ENCODE measurements at regions not wholly inside any gene's neighbourhood (a gene's known extent, or its start where the extent isn't known, plus 50 kb on each side); places are given as distances from the start of the nearest gene placed in this dataset.

DNA sequence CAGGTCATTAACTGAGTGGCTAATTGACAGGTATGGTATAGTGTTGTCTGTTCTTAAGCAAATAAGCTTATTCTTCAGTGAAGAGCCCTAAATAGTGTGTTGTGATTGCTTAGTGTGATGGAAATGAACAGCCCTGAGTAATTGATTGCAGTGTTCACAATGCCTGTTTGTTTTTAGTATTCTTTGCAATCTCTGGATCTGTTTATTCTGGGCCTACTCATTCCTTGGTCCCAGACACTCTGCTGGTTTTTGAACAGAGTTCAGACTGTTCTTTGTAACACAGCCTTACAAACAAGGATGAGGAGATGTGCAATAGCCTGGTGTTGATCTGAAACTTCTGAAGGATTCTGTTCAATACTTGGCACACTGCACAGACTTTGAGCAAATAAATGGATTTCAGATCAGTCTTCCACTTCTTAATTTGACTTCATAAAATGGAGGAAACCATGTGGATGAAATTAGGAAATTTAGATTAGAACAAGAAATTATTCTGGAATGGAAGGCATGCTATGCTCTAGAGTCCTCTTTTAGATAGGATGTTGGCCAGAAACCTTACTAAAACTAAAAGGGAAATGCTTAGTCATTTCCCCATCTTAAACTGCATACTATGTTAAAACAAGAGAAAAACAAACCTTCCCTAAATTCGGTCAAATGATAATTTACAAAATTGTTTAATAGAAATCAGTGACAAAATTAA lies 444.2 kb upstream of the SEMA3D start:
- DNase-seq = no peak

DNA sequence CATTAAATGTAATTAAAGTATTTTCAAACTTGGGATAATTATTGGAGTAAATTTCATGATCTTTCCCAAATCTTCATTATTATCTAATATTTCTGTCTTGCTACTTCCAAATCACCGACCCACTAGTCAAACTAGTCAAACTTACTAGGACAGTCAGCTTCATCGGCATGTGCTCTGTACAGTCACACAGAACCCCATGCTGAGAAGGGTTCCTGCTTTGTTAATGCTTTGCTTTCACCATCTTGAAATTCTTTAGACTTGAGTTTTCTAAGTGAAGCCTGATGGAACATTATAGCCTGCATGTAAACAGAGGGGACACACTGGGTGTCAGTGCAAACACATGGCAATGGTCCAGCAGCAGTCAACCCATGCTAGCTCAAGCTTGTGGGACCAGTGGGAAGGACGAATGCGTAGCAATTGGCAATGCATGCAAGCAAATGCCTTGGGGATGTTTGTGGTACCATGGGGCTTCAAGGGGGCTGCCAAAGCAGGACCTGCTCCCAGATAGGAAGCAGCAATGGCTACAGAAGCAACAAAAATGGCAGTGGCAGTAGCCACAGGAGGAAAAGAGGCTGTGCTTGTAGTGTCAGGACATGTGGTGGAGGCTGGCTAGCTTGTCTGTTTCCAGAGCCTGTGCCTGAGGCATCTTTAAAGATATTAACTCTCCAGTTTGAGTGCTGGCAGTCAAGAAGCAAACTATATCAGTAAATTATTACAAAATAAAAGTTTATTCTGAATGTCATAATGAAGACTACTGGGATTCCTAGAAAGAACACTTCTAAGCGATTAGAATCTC lies 441.1 kb upstream of the SEMA3D start:
- DNase-seq = no peak

DNA sequence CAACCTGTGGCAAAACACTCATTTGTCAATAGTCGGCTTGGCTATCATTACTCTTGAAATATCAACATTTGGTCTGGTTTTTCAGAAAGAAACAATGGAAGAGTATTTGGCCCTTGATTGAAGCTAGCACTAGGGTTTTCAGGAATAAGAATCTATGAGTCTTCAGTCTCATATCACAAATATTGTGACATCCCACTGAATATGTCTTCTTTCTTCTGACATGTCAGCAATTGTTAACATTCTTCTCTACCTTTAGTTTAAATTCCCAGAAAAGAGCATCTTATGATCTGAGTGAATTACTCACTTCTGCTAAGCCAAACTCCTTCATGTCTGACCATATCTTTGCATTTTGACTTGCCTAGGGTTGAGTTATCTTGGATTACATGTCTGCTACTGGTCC lies 435.2 kb upstream of the SEMA3D start:
- DNase-seq = no peak

DNA sequence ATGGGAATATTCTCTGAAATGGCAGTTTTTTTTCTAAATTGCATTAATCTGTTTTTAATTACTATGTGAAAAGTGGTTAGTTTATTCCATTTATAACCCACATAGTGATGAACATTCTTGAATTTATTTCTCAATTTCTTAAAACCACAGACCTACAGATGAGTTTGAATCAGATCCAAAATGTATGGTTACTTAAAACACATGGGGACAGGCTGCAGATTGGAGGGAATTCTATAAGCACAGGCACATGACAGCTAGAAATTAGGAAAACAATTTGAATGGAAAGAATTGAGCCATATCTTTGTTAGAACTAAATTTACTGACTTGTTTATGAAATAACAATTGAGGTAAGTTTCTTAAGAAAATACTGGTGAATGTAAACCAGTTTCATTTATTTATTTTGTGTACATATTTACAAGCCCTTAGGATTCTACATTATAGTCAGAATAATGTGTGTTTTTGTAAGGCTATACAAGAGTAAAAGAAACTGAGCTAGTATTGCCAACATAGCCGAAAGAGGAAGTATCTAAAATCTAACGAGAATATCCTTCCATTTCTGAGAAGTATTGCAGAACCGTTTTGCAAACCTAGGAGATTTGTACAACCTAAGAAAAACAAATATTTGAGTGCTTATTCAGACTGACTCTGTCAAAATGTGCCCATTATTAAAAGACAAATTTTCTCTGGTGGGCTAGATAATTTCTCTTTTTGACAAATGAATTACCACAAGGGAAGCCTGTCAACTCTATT lies 434.3 kb upstream of the SEMA3D start:
- no peak for DNase-seq

DNA sequence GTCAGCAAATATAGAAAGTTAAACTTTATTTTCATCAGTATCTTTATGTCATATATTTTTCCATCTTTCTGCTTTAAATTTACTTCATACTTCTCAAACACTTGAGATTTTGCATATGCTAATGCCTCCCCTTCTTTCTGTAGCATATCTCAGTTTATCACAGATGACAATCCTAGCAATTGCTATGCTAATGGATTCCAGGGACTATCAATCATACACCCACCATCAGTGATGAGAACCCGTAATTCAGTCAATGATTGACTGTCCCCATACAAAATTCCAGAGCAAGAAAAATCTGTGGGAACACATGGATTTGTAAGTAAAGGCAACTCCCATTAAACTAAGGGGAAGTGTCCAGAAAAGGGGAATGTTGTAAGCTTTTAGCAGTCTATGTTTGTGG lies 432.4 kb upstream of the SEMA3D start:
- DNase-seq = no peak

DNA sequence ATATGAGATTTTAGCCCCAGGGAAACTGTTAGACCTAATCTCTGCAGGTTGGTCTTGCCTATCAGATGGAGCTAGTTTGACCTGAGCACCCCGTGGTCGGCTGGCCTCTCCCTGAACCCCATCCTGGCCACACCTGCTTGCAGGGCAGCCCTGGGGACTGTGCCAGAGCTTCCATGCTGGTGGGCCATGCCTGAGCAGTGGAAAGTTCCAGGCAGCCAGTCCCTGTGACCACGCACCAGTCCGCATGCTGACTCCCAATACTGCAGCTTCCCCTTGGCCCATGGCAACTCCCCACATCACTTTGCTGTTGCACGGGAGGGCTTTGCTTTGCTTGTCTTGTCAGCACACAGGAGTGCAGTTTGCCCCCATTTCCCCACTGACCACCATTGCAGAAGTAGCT lies 427.8 kb upstream of the SEMA3D start:
- DNase-seq = no peak

DNA sequence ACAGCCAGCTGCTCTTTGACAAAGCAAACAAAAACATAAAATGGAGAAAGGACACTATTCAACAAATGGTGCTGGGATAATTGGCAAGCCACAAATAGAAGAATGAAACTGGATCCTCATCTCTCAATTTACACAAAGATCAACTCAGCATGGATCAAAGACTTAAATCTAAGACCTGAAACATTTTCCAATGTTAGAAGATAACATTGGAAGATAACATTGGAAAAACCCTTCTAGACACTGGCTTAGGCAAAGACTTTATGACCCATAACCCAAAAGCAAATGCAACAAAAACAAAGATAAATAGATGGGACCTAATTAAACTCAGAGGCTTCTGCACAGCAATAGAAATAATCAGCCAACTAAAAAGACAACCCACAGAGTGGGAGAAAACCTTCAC lies 425.7 kb upstream of the SEMA3D start:
- no peak for DNase-seq

- DNase-seq = no peak
Measured at GRCh38 chr7:85608804-85609203, 421.9 kb upstream of the SEMA3D start.

GRCh38 chr7:85602196-85602595 lies 415.3 kb upstream of the SEMA3D start:
- no peak for DNase-seq

DNA sequence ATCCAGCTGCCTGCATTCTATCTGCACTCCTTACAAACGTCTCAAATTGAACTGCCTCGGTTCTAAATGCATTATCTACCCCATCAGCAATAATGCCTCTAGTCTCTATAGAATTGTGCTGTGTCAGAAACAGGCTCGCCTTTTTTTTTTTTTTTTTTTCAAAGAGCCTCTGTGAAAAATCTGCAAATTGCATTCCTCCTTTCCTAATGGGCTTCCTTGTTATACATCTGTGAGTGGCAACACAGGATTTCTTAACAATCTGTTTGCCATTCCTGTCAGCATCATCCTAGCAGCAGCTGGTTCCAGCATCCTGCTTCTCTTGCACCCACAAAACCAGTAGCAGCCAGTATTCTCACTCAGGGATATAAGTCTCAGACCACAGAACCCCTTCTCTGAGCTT lies 413.5 kb upstream of the SEMA3D start:
- no peak for DNase-seq

DNA sequence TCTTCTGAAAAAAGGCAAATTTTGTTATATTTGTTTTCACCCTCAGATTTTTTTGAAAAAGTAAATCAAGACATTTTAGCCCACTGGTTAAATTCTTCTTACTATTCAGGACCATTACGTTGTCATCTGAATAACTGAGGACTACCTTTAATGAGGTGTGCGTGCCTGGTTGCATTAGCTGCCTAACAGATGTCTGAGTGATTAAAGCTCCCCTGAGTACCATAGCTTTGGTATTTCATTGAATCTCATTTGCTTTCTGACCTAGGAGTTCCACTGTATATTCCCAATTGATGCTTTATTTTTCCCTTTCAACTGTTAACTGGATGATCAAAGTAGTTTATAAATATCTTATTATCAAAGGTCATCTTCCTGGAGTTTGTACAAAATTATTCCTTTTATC lies 410.0 kb upstream of the SEMA3D start:
- DNase-seq = no peak

- no peak for DNase-seq
Measured at GRCh38 chr7:85595750-85596178, 408.9 kb upstream of the SEMA3D start.

DNA sequence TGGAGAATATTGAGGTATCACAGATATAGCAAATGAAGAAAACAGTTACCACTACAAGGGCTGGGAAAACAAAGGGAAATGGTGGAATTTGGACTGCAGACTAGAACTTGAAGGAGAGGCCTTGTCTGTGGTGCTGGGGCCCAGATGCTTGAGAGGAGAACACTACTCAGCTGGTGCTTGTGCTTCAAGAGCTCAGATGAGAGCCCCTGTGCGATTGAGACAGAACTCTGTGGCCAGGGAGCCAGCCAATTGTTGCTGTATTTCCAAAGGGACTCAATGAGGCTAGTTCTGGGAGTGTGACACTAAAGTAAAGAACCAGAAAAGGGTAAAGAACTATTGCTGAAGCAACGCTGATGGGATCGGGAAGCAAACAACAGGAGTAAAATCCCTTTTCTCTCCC lies 406.5 kb upstream of the SEMA3D start:
- DNase-seq = no peak

GRCh38 chr7:85587785-85588184 lies 400.9 kb upstream of the SEMA3D start:
- no peak for DNase-seq

GRCh38 chr7:85586091-85586490 lies 399.2 kb upstream of the SEMA3D start:
- no peak for DNase-seq

- DNase-seq = no peak
Measured at GRCh38 chr7:85583131-85583953, 396.5 kb upstream of the SEMA3D start.

DNA sequence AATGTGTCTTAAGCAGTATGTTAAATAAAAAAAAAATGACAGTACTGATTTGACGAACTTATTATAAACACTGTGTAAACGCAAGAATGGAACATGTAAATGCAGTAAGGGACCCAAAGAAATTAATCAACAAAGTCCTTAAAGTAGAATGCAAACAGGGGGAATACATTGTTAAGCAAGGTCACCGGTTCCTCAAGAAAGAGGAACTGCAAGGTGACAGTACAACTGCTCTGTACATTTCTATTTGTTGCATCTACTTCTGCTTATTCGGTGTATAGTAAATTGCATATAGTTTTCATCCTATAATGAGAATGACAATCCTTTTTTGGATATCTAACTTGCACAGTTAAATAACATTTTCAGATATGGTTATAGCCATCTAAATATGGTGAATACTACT lies 387.0 kb upstream of the SEMA3D start:
- DNase-seq = no peak

- DNase-seq = no peak
Measured at GRCh38 chr7:85573346-85573745, 386.5 kb upstream of the SEMA3D start.

DNA sequence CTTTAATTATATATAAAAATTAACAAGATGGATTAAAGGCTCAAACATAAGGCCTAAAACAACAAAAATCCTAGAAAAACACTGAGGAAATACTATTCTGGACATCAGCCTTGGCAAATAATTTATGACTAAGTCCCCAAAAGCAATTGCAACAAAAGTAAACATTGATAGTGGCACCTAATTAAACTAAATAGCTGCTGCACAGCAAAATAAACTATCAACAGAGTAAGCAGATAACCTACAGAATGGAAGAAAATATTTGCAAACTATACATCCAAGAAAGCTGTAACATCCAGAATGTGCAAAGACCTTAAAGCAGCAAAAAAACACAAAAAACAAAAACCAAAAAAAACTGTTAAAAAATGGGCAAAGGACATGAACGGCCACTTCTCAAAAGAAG lies 384.0 kb upstream of the SEMA3D start:
- no peak for DNase-seq

DNA sequence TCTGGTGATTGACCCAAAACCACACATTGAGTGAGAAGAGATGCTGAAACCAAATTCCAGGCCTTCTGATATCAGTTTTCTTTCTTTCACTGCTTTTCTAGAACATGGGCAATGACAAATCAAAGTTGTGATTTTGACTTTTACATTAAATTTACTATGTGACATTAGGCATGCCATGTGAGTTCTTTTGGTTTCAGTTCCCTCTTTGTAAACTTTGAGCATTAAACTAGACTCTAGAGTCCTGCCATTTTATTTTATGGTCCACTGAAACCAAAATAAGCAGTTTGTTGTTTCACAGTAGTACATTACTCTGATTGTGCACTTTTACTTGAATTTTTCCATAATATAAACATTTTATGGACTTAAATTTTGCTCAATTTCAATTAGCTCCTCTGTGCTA lies 381.1 kb upstream of the SEMA3D start:
- no peak for DNase-seq

- DNase-seq = no peak
Measured at GRCh38 chr7:85566095-85566794, 379.4 kb upstream of the SEMA3D start.

- DNase-seq = no peak
Measured at GRCh38 chr7:85565276-85565675, 378.4 kb upstream of the SEMA3D start.

Measured in stimulated activated CD4-positive, alpha-beta T cell treated with anti-CD3 and anti-CD28 coated beads, Interleukin-15, amount 100 ng/mL, for 24 hours (primary cell).